H1 (cell line): ENCODE measurements at regions not wholly inside any gene's neighbourhood (a gene's known extent, or its start where the extent isn't known, plus 50 kb on each side); places are given as distances from the start of the nearest gene placed in this dataset.

Experiments used
- CTCF ChIA-PET: fragments of 300-600 bp; sonication (Branson Sonifier 250); formaldehyde crosslinking; loops from one replicate; lab custom pipeline; 2021; ENCODE audit not compliant: partially characterized antibody; lab: Charles Lee
- POLR2A ChIA-PET: fragments of 300-600 bp; sonication (Branson Sonifier 250); formaldehyde crosslinking; loops from one replicate; lab custom pipeline; 2021; ENCODE audit warnings: inconsistent platforms; ENCODE audit not compliant: partially characterized antibody; lab: Charles Lee
- DNase-seq, 2 experiments: peaks; one replicate each; pipeline versions ENCODE4 v3.0.0 to v3.0.0-alpha.2; 2010 to 2022; ENCODE audit warnings: low spot score in 2 of 2, low read depth in 1 of 2, mixed read lengths in 1 of 2
- FAIRE-seq: peaks from 2 replicates; lab custom pipeline; 2011; peaks lifted over from hg19 to GRCh38; lab: Jason Lieb, UNC
- H2AFZ ChIP-seq: 2 replicates; pipeline ENCODE4 v1.8.1; 2012; ENCODE audit warnings: low read length, inconsistent platforms
- H2AK5ac ChIP-seq: 2 replicates; pipeline ENCODE4 v1.6.1; 2013; ENCODE audit warnings: low read depth, low read length
- H2BK120ac ChIP-seq: replicated peaks from 2 replicates; pipeline ENCODE3; 2013; ENCODE audit warnings: low read depth, low read length, inconsistent platforms
- H2BK12ac ChIP-seq: 2 replicates; pipeline ENCODE4 v1.6.1; 2013; ENCODE audit warnings: low read depth, low read length
- H2BK15ac ChIP-seq: 2 replicates; pipeline ENCODE4 v1.6.1; 2013; ENCODE audit warnings: low read length
- H2BK20ac ChIP-seq: 2 replicates; pipeline ENCODE4 v1.6.1; 2013; ENCODE audit warnings: low read length
- H2BK5ac ChIP-seq: 2 replicates; pipeline ENCODE4 v1.6.1; 2013; ENCODE audit warnings: low read depth, low read length
- H3K14ac ChIP-seq: 2 replicates; pipeline ENCODE4 v1.6.1; 2013; ENCODE audit warnings: inconsistent platforms; ENCODE audit not compliant: insufficient read length
- H3K18ac ChIP-seq: 2 replicates; pipeline ENCODE4 v1.6.1; 2013; ENCODE audit warnings: low read length; ENCODE audit errors: extremely low read depth
- H3K23ac ChIP-seq: 2 replicates; pipeline ENCODE4 v1.6.1; 2013; ENCODE audit warnings: inconsistent platforms; ENCODE audit not compliant: insufficient read length
- H3K23me2 ChIP-seq: 2 replicates; pipeline ENCODE4 v1.6.1; 2013; ENCODE audit warnings: low read depth, low read length
- H3K27ac ChIP-seq: 2 replicates; pipeline ENCODE4 v1.6.1; 2011; ENCODE audit warnings: low read depth, low read length, inconsistent platforms
- H3K27me3 ChIP-seq, 4 experiments: replicated peaks in 1 of 4; 1 replicate in 1 of 4; 2 replicates in 3 of 4; pipeline versions ENCODE4 v1.6.1 to v1.8.1; 2011 to 2013; ENCODE audit warnings: low read length in 3 of 4, mild to moderate bottlenecking in 3 of 4, inconsistent platforms in 2 of 4, mixed read lengths in 2 of 4, moderate library complexity in 1 of 4; ENCODE audit not compliant: control insufficient read depth in 3 of 4, insufficient read depth in 3 of 4; ENCODE audit errors: extremely low read depth in 1 of 4
- H3K36me3 ChIP-seq, 4 experiments: 2 replicates each; pipeline versions ENCODE4 v1.6.1 to v1.8.1; 2011 to 2013; ENCODE audit warnings: mild to moderate bottlenecking in 4 of 4, low read length in 3 of 4, moderate library complexity in 2 of 4, control low read depth in 1 of 4, inconsistent platforms in 1 of 4; ENCODE audit not compliant: insufficient read depth in 4 of 4, control insufficient read depth in 2 of 4
- H3K4ac ChIP-seq: replicated peaks from 2 replicates; pipeline ENCODE3; 2013; ENCODE audit warnings: low read length, low read depth, mixed read lengths, inconsistent platforms; ENCODE audit not compliant: insufficient read length
- H3K4me1 ChIP-seq, 4 experiments: replicated peaks in 1 of 4; 1 replicate in 1 of 4; 2 replicates in 3 of 4; pipeline versions ENCODE4 v1.6.1 to v1.8.1; 2011 to 2013; ENCODE audit warnings: low read length in 3 of 4, inconsistent platforms in 2 of 4, mixed read lengths in 1 of 4; ENCODE audit not compliant: insufficient read depth in 4 of 4, control insufficient read depth in 3 of 4
- H3K4me2 ChIP-seq, 2 experiments: 2 replicates each; pipeline versions ENCODE4 v1.6.1 to v1.8.1; 2011 to 2013; ENCODE audit warnings: low read depth in 2 of 2, low read length in 2 of 2, control low read depth in 1 of 2, inconsistent platforms in 1 of 2, mild to moderate bottlenecking in 1 of 2; ENCODE audit not compliant: insufficient read depth in 1 of 2
- H3K4me3 ChIP-seq, 4 experiments: fragments of 200-600, 300-600 bp in 1 of 4; sonication (generic), shearing (Covaris generic), sonication (Bioruptor Twin) in 1 of 4; 2 replicates each; pipeline versions ENCODE4 v1.5.1 to v1.8.1; 2011 to 2016; ENCODE audit warnings: low read length in 4 of 4, low read depth in 3 of 4, control low read depth in 2 of 4, inconsistent platforms in 2 of 4, mild to moderate bottlenecking in 2 of 4, mixed read lengths in 1 of 4, moderate library complexity in 1 of 4; ENCODE audit not compliant: insufficient read depth in 2 of 4; ENCODE audit errors: extremely low read depth in 1 of 4
- H3K56ac ChIP-seq: replicated peaks from 2 replicates; pipeline ENCODE3; 2013; ENCODE audit warnings: low read depth, mild to moderate bottlenecking, mixed read lengths, low read length, inconsistent platforms; ENCODE audit not compliant: insufficient read length
- H3K79me1 ChIP-seq: 2 replicates; pipeline ENCODE4 v1.6.1; 2013; ENCODE audit warnings: low read depth, low read length, control low read depth
- H3K79me2 ChIP-seq, 2 experiments: 2 replicates each; pipeline versions ENCODE4 v1.6.1 to v1.8.1; 2012 to 2013; ENCODE audit warnings: low read length in 2 of 2, mild to moderate bottlenecking in 2 of 2, inconsistent platforms in 1 of 2; ENCODE audit not compliant: insufficient read depth in 2 of 2, control insufficient read depth in 1 of 2
- H3K9ac ChIP-seq, 4 experiments: replicated peaks in 1 of 4; 1 replicate in 1 of 4; 2 replicates in 3 of 4; pipeline versions ENCODE4 v1.6.1 to v1.8.1; 2011 to 2013; ENCODE audit warnings: low read depth in 3 of 4, low read length in 3 of 4, control low read depth in 2 of 4, mild to moderate bottlenecking in 2 of 4, moderate library complexity in 2 of 4, inconsistent platforms in 1 of 4; ENCODE audit errors: extremely low read depth in 1 of 4
- H3K9me3 ChIP-seq, 2 experiments: 2 replicates each; pipeline versions ENCODE4 v1.6.1 to v1.8.1; 2012 to 2013; ENCODE audit warnings: mild to moderate bottlenecking in 2 of 2, moderate library complexity in 2 of 2, control low read depth in 1 of 2, inconsistent platforms in 1 of 2, low read depth in 1 of 2, low read length in 1 of 2, mixed read lengths in 1 of 2; ENCODE audit not compliant: insufficient read depth in 2 of 2
- H4K20me1 ChIP-seq, 2 experiments: replicated peaks in 1 of 2; 2 replicates each; pipeline versions ENCODE3 to v1.8.1; 2011 to 2013; ENCODE audit warnings: inconsistent platforms in 2 of 2, low read length in 2 of 2, mild to moderate bottlenecking in 1 of 2; ENCODE audit not compliant: insufficient read depth in 2 of 2, control insufficient read depth in 1 of 2
- H4K5ac ChIP-seq: 2 replicates; pipeline ENCODE4 v1.6.1; 2013; ENCODE audit warnings: low read length, low read depth, mixed read lengths, inconsistent platforms; ENCODE audit not compliant: insufficient read length
- H4K8ac ChIP-seq: 2 replicates; pipeline ENCODE4 v1.8.0; 2013; ENCODE audit warnings: mild to moderate bottlenecking, moderate library complexity, low read length, inconsistent platforms; ENCODE audit not compliant: insufficient read depth; ENCODE audit errors: extremely low read depth
- H4K91ac ChIP-seq: replicated peaks from 2 replicates; pipeline ENCODE3; 2013; ENCODE audit warnings: low read length, mixed read lengths, inconsistent platforms; ENCODE audit not compliant: insufficient read length
- WGBS, 2 experiments: shearing (Covaris generic) in 1 of 2; methylation state at CpG; one replicate each; pipeline versions ENCODE4 v1.1.6 to v1.1.7; 2013 to 2015; ENCODE audit warnings: low lambda C conversion rate in 2 of 2, mixed read lengths in 2 of 2, inconsistent platforms in 1 of 2, low coverage in 1 of 2, missing lambda C conversion rate in 1 of 2; ENCODE audit not compliant: insufficient replicate concordance in 2 of 2, insufficient coverage in 1 of 2, insufficient read length in 1 of 2; ENCODE audit errors: extremely low coverage in 1 of 2, missing lambda C conversion rate in 1 of 2; 5-methylcytosine and 5-hydroxymethylcytosine counted together
- TF ChIP-seq, protein P1 (sequence below): fragments of 300-600 bp; sonication (generic); IDR thresholded peaks from 2 replicates; pipeline ENCODE4 v1.7.1; 2012; ENCODE audit warnings: low read length, moderate library complexity, mild to moderate bottlenecking, inconsistent platforms; ENCODE audit not compliant: insufficient replicate concordance

- no peaks in the 10 kb centered on the region for H3K36me3 ChIP-seq
- H4K20me1 ChIP-seq, result no peaks in the 10 kb centered on the region
- FAIRE-seq (no peak), DNase-seq (no peak)
- H2BK15ac ChIP-seq, result no peak overlapping the region
- H2BK5ac ChIP-seq, result no peak overlapping the region
- ChIA-PET POLR2A (no interaction called here), CTCF (interaction anchor here (0.6 kb wide), 1 partner anchor 519 kb away, joined by 3 read pairs; no protein-coding TSS in a partner anchor)
- H3K27ac ChIP-seq, result no peak overlapping the region
- H3K14ac ChIP-seq, result no peak overlapping the region
- H3K9me3 ChIP-seq, result no peaks in the 10 kb centered on the region
- H3K79me1 ChIP-seq, result no peaks in the 10 kb centered on the region
- no peak overlapping the region for H3K4me3 ChIP-seq
- no peak overlapping the region for H3K9ac ChIP-seq
- H2BK12ac ChIP-seq, result no peak overlapping the region
- no peak overlapping the region for H2AFZ ChIP-seq
- no peak overlapping the region for H3K23ac ChIP-seq
- no peak overlapping the region for H4K91ac ChIP-seq
- no peak overlapping the region for H2AK5ac ChIP-seq
- H3K56ac ChIP-seq, result no peak overlapping the region
- no peaks in the 10 kb centered on the region for H3K23me2 ChIP-seq
- peaks cover 0 to 2% (median 0%) of the 10 kb centered on the region in 4 experiments; a peak in 1 of 7 replicates for H3K4me1 ChIP-seq
- H4K5ac ChIP-seq, result no peak overlapping the region
- H2BK120ac ChIP-seq, result no peak overlapping the region
- no peak overlapping the region for H4K8ac ChIP-seq
- H2BK20ac ChIP-seq, result no peak overlapping the region
- no peak overlapping the region for H3K18ac ChIP-seq
- H3K4me2 ChIP-seq, result no peak overlapping the region
- 79% methylated on average over 2 of the region's 2 CpGs; no CpG with 5 or more reads in 1 of the 2 experiments for WGBS, 2 experiments
- H3K27me3 ChIP-seq, result no peaks in the 10 kb centered on the region
- no peak overlapping the region for H3K4ac ChIP-seq
- no peaks in the 10 kb centered on the region for H3K79me2 ChIP-seq
- TF ChIP-seq, protein P1, sequence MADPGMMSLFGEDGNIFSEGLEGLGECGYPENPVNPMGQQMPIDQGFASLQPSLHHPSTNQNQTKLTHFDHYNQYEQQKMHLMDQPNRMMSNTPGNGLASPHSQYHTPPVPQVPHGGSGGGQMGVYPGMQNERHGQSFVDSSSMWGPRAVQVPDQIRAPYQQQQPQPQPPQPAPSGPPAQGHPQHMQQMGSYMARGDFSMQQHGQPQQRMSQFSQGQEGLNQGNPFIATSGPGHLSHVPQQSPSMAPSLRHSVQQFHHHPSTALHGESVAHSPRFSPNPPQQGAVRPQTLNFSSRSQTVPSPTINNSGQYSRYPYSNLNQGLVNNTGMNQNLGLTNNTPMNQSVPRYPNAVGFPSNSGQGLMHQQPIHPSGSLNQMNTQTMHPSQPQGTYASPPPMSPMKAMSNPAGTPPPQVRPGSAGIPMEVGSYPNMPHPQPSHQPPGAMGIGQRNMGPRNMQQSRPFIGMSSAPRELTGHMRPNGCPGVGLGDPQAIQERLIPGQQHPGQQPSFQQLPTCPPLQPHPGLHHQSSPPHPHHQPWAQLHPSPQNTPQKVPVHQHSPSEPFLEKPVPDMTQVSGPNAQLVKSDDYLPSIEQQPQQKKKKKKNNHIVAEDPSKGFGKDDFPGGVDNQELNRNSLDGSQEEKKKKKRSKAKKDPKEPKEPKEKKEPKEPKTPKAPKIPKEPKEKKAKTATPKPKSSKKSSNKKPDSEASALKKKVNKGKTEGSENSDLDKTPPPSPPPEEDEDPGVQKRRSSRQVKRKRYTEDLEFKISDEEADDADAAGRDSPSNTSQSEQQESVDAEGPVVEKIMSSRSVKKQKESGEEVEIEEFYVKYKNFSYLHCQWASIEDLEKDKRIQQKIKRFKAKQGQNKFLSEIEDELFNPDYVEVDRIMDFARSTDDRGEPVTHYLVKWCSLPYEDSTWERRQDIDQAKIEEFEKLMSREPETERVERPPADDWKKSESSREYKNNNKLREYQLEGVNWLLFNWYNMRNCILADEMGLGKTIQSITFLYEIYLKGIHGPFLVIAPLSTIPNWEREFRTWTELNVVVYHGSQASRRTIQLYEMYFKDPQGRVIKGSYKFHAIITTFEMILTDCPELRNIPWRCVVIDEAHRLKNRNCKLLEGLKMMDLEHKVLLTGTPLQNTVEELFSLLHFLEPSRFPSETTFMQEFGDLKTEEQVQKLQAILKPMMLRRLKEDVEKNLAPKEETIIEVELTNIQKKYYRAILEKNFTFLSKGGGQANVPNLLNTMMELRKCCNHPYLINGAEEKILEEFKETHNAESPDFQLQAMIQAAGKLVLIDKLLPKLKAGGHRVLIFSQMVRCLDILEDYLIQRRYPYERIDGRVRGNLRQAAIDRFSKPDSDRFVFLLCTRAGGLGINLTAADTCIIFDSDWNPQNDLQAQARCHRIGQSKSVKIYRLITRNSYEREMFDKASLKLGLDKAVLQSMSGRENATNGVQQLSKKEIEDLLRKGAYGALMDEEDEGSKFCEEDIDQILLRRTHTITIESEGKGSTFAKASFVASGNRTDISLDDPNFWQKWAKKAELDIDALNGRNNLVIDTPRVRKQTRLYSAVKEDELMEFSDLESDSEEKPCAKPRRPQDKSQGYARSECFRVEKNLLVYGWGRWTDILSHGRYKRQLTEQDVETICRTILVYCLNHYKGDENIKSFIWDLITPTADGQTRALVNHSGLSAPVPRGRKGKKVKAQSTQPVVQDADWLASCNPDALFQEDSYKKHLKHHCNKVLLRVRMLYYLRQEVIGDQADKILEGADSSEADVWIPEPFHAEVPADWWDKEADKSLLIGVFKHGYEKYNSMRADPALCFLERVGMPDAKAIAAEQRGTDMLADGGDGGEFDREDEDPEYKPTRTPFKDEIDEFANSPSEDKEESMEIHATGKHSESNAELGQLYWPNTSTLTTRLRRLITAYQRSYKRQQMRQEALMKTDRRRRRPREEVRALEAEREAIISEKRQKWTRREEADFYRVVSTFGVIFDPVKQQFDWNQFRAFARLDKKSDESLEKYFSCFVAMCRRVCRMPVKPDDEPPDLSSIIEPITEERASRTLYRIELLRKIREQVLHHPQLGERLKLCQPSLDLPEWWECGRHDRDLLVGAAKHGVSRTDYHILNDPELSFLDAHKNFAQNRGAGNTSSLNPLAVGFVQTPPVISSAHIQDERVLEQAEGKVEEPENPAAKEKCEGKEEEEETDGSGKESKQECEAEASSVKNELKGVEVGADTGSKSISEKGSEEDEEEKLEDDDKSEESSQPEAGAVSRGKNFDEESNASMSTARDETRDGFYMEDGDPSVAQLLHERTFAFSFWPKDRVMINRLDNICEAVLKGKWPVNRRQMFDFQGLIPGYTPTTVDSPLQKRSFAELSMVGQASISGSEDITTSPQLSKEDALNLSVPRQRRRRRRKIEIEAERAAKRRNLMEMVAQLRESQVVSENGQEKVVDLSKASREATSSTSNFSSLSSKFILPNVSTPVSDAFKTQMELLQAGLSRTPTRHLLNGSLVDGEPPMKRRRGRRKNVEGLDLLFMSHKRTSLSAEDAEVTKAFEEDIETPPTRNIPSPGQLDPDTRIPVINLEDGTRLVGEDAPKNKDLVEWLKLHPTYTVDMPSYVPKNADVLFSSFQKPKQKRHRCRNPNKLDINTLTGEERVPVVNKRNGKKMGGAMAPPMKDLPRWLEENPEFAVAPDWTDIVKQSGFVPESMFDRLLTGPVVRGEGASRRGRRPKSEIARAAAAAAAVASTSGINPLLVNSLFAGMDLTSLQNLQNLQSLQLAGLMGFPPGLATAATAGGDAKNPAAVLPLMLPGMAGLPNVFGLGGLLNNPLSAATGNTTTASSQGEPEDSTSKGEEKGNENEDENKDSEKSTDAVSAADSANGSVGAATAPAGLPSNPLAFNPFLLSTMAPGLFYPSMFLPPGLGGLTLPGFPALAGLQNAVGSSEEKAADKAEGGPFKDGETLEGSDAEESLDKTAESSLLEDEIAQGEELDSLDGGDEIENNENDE, result no peak
Measured at GRCh38 chr6:139766796-139767195, 392.3 kb upstream of the CITED2 start.
